ENCODE measurements at regions not wholly inside any gene's neighbourhood (a gene's known extent, or its start where the extent isn't known, plus 50 kb on each side); places are given as distances from the start of the nearest gene placed in this dataset.
"Not testable (repeated sequence)": the region's sequence is repeated elsewhere in the genome, so short reads cannot be mapped to it uniquely, and the experiment has no call there.

- not testable (repeated sequence) for FAIRE-seq; DNase-seq (ENCODE audit: insufficient read length)
These were observed 382.6 kb upstream of the TGIF2LX start for GRCh38 chrX:89539150-89539549.

- FAIRE-seq; DNase-seq (ENCODE audit: insufficient read length): not testable (repeated sequence)
These were observed 364.6 kb upstream of the TGIF2LX start for GRCh38 chrX:89557146-89557545.

GRCh38 chrX:89562079-89562478 is 359.6 kb upstream of the TGIF2LX start:
- not testable (repeated sequence) for DNase-seq (ENCODE audit: insufficient read length)
- peak; percentile 67 for FAIRE-seq

- FAIRE-seq = not testable (repeated sequence)
These were observed 358.6 kb upstream of the TGIF2LX start for GRCh38 chrX:89563107-89563506.

GRCh38 chrX:89567787-89568186 is 353.9 kb upstream of the TGIF2LX start:
- not testable (repeated sequence) for DNase-seq (ENCODE audit: insufficient read length); FAIRE-seq

More at GRCh38 chrX:89563107-89563506, 358.6 kb upstream of the TGIF2LX start:
- not testable (repeated sequence) for DNase-seq (ENCODE audit: insufficient read length)

GRCh38 chrX:89581868-89582267 is 339.8 kb upstream of the TGIF2LX start:
- peak; percentile 74 for FAIRE-seq
- not testable (repeated sequence) for DNase-seq (ENCODE audit: insufficient read length)

- not testable (repeated sequence) for DNase-seq (ENCODE audit: insufficient read length); FAIRE-seq
These were observed 289.9 kb upstream of the TGIF2LX start for GRCh38 chrX:89631858-89632257.

- not testable (repeated sequence) for DNase-seq (ENCODE audit: insufficient read length)
- peak; percentile 76 for FAIRE-seq
These were observed 285.8 kb upstream of the TGIF2LX start for GRCh38 chrX:89635887-89636286.

- not testable (repeated sequence) for DNase-seq (ENCODE audit: insufficient read length)
- FAIRE-seq = peak; percentile 40
These were observed 263.0 kb upstream of the TGIF2LX start for GRCh38 chrX:89658662-89659061.

- not testable (repeated sequence) for DNase-seq (ENCODE audit: insufficient read length)
- FAIRE-seq = peak; percentile 33
These were observed 215.2 kb upstream of the TGIF2LX start for GRCh38 chrX:89706481-89706880.

- DNase-seq (ENCODE audit: insufficient read length); FAIRE-seq: not testable (repeated sequence)
These were observed 214.3 kb upstream of the TGIF2LX start for GRCh38 chrX:89707363-89707927.

- FAIRE-seq; DNase-seq (ENCODE audit: insufficient read length): not testable (repeated sequence)
These were observed 187.3 kb upstream of the TGIF2LX start for GRCh38 chrX:89734367-89734766.

- DNase-seq (ENCODE audit: insufficient read length) = not testable (repeated sequence)
- peak; percentile 56 for FAIRE-seq
These were observed 165.2 kb upstream of the TGIF2LX start for GRCh38 chrX:89756466-89756865.

GRCh38 chrX:89757767-89758166 is 163.9 kb upstream of the TGIF2LX start:
- peak; percentile 88 for FAIRE-seq
- DNase-seq (ENCODE audit: insufficient read length) = not testable (repeated sequence)

- peak; percentile 80 for FAIRE-seq
- DNase-seq (ENCODE audit: insufficient read length) = not testable (repeated sequence)
These were observed 162.5 kb upstream of the TGIF2LX start for GRCh38 chrX:89759076-89759685.

- DNase-seq (ENCODE audit: insufficient read length); FAIRE-seq: not testable (repeated sequence)
These were observed 150.1 kb upstream of the TGIF2LX start for GRCh38 chrX:89771639-89772038.

GRCh38 chrX:89811440-89811839 is 110.3 kb upstream of the TGIF2LX start:
- not testable (repeated sequence) for DNase-seq (ENCODE audit: insufficient read length); FAIRE-seq

GRCh38 chrX:89839723-89840122 is 82.0 kb upstream of the TGIF2LX start:
- not testable (repeated sequence) for FAIRE-seq; DNase-seq (ENCODE audit: insufficient read length)

GRCh38 chrX:89871662-89872061 is 50.0 kb upstream of the TGIF2LX start:
- not testable (repeated sequence) for DNase-seq (ENCODE audit: insufficient read length)
- FAIRE-seq = peak; percentile 91

All from GM12892 (cell line).